Bronchial epithelial cell (primary cell): ENCODE measurements at regions not wholly inside any gene's neighbourhood (a gene's known extent, or its start where the extent isn't known, plus 50 kb on each side); places are given as distances from the start of the nearest gene placed in this dataset.

Experiments used
- DNase-seq: peaks from one replicate; pipeline ENCODE4 v3.0.0-alpha.2; 2010; ENCODE audit warnings: low read depth
- FAIRE-seq: peaks from 2 replicates; lab custom pipeline; 2011; peaks lifted over from hg19 to GRCh38; lab: Jason Lieb, UNC
- H3K27me3 ChIP-seq: 2 replicates; pipeline ENCODE4 v1.5.1; 2011; ENCODE audit warnings: low read length; ENCODE audit not compliant: control insufficient read depth, insufficient read depth
- H3K36me3 ChIP-seq: 2 replicates; pipeline ENCODE4 v1.5.1; 2011; ENCODE audit warnings: low read length; ENCODE audit not compliant: control insufficient read depth, insufficient read depth
- H3K4me3 ChIP-seq: 2 replicates; pipeline ENCODE4 v1.5.1; 2011; ENCODE audit warnings: mild to moderate bottlenecking, low read depth, low read length, control low read depth
- TF ChIP-seq, protein P1 (sequence below): IDR thresholded peaks from 2 replicates; pipeline ENCODE4 v1.5.1; 2011; ENCODE audit warnings: mild to moderate bottlenecking, moderate library complexity, low read length, control low read depth, inconsistent platforms; ENCODE audit not compliant: insufficient read depth, severe bottlenecking

DNA sequence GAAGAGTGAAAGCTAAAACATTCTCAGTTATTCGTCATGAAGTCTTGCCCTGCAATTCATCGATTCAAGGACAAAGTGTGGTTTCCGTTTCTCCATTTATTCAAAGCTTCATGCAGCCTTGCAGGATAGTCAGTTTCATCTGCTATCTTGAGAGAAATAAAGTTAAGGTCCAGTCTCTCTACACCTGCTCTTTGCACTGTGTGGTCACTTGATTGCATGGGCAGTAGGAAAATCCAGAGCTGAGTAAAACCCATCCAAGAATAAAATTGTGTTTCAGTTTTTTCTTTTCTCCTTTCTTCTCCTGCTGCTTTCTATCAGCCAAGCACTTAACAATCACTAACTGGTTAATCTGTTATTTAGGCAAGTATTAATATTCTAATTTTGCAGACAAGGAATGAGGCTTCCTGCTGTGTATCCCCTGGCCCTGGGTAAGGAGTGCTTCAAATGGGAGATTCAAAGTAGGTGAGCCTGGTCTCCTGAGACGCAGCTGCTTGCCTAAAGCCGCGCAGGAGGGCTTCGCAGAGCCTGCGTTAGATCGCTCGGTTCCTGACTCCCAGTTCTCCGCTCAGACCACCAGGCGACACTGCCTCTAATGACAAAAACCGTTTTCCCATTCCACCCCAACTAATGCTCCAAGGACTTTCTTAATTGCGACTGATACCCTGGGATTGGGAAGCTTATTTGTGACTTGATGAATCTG lies 808.3 kb downstream of the TFAP2A start:
- TF ChIP-seq, protein P1, sequence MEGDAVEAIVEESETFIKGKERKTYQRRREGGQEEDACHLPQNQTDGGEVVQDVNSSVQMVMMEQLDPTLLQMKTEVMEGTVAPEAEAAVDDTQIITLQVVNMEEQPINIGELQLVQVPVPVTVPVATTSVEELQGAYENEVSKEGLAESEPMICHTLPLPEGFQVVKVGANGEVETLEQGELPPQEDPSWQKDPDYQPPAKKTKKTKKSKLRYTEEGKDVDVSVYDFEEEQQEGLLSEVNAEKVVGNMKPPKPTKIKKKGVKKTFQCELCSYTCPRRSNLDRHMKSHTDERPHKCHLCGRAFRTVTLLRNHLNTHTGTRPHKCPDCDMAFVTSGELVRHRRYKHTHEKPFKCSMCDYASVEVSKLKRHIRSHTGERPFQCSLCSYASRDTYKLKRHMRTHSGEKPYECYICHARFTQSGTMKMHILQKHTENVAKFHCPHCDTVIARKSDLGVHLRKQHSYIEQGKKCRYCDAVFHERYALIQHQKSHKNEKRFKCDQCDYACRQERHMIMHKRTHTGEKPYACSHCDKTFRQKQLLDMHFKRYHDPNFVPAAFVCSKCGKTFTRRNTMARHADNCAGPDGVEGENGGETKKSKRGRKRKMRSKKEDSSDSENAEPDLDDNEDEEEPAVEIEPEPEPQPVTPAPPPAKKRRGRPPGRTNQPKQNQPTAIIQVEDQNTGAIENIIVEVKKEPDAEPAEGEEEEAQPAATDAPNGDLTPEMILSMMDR: no peak
- DNase-seq (no peak), FAIRE-seq (no peak)
- Histone ChIP-seq H3K36me3 (no peaks in the 10 kb centered on the region), H3K27me3 (no peaks in the 10 kb centered on the region), H3K4me3 (no peak overlapping the region)

- Histone ChIP-seq H3K36me3 (no peaks in the 10 kb centered on the region), H3K27me3 (no peaks in the 10 kb centered on the region), H3K4me3 (no peak overlapping the region)
- FAIRE-seq (no peak), DNase-seq (no peak)
- TF ChIP-seq, protein P1: no peak
These were observed 820.1 kb downstream of the TFAP2A start for GRCh38 chr6:9594746-9595145.

GRCh38 chr6:9593554-9593953 lies 821.3 kb downstream of the TFAP2A start:
- Histone ChIP-seq H3K27me3 (no peaks in the 10 kb centered on the region), H3K36me3 (no peaks in the 10 kb centered on the region), H3K4me3 (no peak overlapping the region)
- FAIRE-seq (no peak), DNase-seq (peak; percentile 78)
- TF ChIP-seq, protein P1: no peak

- H3K27me3 ChIP-seq: no peaks in the 10 kb centered on the region
- TF ChIP-seq, protein P1: no peak
- FAIRE-seq (no peak), DNase-seq (peak; percentile 43)
- H3K36me3 ChIP-seq: no peaks in the 10 kb centered on the region
- no peak overlapping the region for H3K4me3 ChIP-seq
These were observed 831.0 kb downstream of the TFAP2A start for GRCh38 chr6:9583753-9584352.

DNA sequence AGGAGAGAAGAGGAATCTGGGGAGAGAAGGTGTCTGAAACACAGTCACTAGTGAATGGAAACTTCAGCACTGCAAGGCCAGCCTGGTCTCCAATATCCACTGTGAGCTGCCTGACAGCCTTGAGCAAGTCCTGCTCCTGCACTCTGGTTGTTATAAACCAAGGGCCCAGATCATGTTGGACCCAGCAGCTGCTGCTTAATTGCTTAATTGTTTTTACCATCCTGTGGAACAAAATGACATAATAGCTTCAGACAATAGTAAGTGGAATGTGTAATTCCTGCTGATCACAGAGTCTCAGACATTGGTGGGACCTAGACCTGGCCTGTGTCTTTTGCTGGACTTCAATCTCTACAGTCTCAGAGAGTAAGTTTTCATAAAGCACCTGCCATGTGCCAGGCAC lies 833.7 kb downstream of the TFAP2A start:
- DNase-seq (no peak), FAIRE-seq (peak; percentile 50)
- Histone ChIP-seq H3K4me3 (no peak overlapping the region), H3K27me3 (no peaks in the 10 kb centered on the region), H3K36me3 (no peaks in the 10 kb centered on the region)
- TF ChIP-seq, protein P1: no peak

GRCh38 chr6:9576521-9576920 lies 838.4 kb downstream of the TFAP2A start:
- no peak for DNase-seq
- no peak for FAIRE-seq

More at GRCh38 chr6:9576521-9576920, 838.4 kb downstream of the TFAP2A start:
- TF ChIP-seq, protein P1: no peak
- Histone ChIP-seq H3K4me3 (no peak overlapping the region), H3K27me3 (no peaks in the 10 kb centered on the region), H3K36me3 (no peaks in the 10 kb centered on the region)
